Peyer's patch (tissue), 4 donors: ENCODE measurements at regions not wholly inside any gene's neighbourhood (a gene's known extent, or its start where the extent isn't known, plus 50 kb on each side); places are given as distances from the start of the nearest gene placed in this dataset.

Source experiments
- DNase-seq, 3 donors: peaks; one replicate each; pipeline ENCODE4 v3.0.0-alpha.2; 2017 to 2019
- H3K27ac ChIP-seq, 4 donors: fragments of 200-600 bp; sonication (generic); one replicate each; pipeline ENCODE4 v1.5.1; 2016 to 2019
- H3K27me3 ChIP-seq, 2 donors: fragments of 200-600 bp; sonication (generic); one replicate each; pipeline ENCODE4 v1.5.1; 2019
- H3K36me3 ChIP-seq, 3 donors: fragments of 200-600 bp; sonication (generic); one replicate each; pipeline ENCODE4 v1.5.1; 2016 to 2019
- H3K4me1 ChIP-seq, 4 donors: fragments of 200-600 bp; sonication (generic); one replicate each; pipeline ENCODE4 v1.5.1; 2016 to 2019
- H3K4me3 ChIP-seq, 4 donors: fragments of 200-600 bp; sonication (generic); 1 replicate in 3 of 4; 2 replicates in 1 of 4; pipeline ENCODE4 v1.5.1; 2016 to 2019; ENCODE audit warnings: mild to moderate bottlenecking in 1 of 4
- H3K9me3 ChIP-seq, 4 donors: fragments of 200-600 bp; sonication (generic); one replicate each; pipeline ENCODE4 v1.5.1; 2016 to 2019; ENCODE audit warnings: mild to moderate bottlenecking in 1 of 4
- CTCF ChIP-seq, 6 experiments: fragments of 450-650 bp in 4 of 6; fragments of 200-600 bp in 2 of 6; sonication (generic) in 1 of 6; IDR thresholded peaks; one replicate each; pipeline ENCODE4 v1.5.1; 2017 to 2019; ENCODE audit warnings: antibody characterized with exemption in 6 of 6, mild to moderate bottlenecking in 3 of 6, moderate library complexity in 1 of 6
- POLR2A ChIP-seq, 2 donors: fragments of 450-650 bp; IDR thresholded peaks; one replicate each; pipeline ENCODE4 v1.5.1; 2017; ENCODE audit warnings: antibody characterized with exemption in 2 of 2, mild to moderate bottlenecking in 2 of 2, moderate library complexity in 2 of 2

GRCh38 chr9:29062446-29062845 is 1489.2 kb upstream of the C9orf72 start:
- DNase-seq = no peak
- no peak for TF ChIP-seq POLR2A (IDR thresholded peaks at IDR 0.05)
- no peak for TF ChIP-seq CTCF (IDR thresholded peaks at IDR 0.05)

GRCh38 chr9:29063031-29063430 is 1489.8 kb upstream of the C9orf72 start:
- H3K27me3 ChIP-seq = no peaks in the 10 kb centered on the region
- no peaks in the 10 kb centered on the region for H3K36me3 ChIP-seq
- H3K4me1 ChIP-seq = no peaks in the 10 kb centered on the region
- no peak for TF ChIP-seq POLR2A (IDR thresholded peaks at IDR 0.05)
- no peak for TF ChIP-seq CTCF (IDR thresholded peaks at IDR 0.05)
- no peaks in the 10 kb centered on the region for H3K9me3 ChIP-seq
- no peak overlapping the region for H3K4me3 ChIP-seq
- DNase-seq = no peak
- H3K27ac ChIP-seq = no peak overlapping the region

More at GRCh38 chr9:29062446-29062845, 1489.2 kb upstream of the C9orf72 start:
- H3K36me3 ChIP-seq = no peaks in the 10 kb centered on the region
- no peaks in the 10 kb centered on the region for H3K27me3 ChIP-seq
- H3K4me3 ChIP-seq = no peak overlapping the region
- no peaks in the 10 kb centered on the region for H3K9me3 ChIP-seq
- H3K27ac ChIP-seq = no peak overlapping the region
- H3K4me1 ChIP-seq = no peaks in the 10 kb centered on the region

GRCh38 chr9:29066141-29066640 is 1492.9 kb upstream of the C9orf72 start:
- no peak for DNase-seq
- TF ChIP-seq POLR2A (IDR thresholded peaks at IDR 0.05) (no peak), CTCF (IDR thresholded peaks at IDR 0.05) (no peak)
- H3K4me1 ChIP-seq = no peaks in the 10 kb centered on the region

GRCh38 chr9:29068461-29068860 is 1495.2 kb upstream of the C9orf72 start:
- Histone ChIP-seq H3K36me3 (no peaks in the 10 kb centered on the region), H3K4me1 (no peaks in the 10 kb centered on the region), H3K4me3 (no peak overlapping the region), H3K9me3 (no peaks in the 10 kb centered on the region), H3K27ac (no peak overlapping the region), H3K27me3 (no peaks in the 10 kb centered on the region)
- no peak for DNase-seq
- TF ChIP-seq CTCF (IDR thresholded peaks at IDR 0.05) = no peak
- no peak for TF ChIP-seq POLR2A (IDR thresholded peaks at IDR 0.05)

More at GRCh38 chr9:29066141-29066640, 1492.9 kb upstream of the C9orf72 start:
- Histone ChIP-seq H3K4me3 (no peak overlapping the region), H3K9me3 (no peaks in the 10 kb centered on the region), H3K36me3 (no peaks in the 10 kb centered on the region), H3K27ac (no peak overlapping the region), H3K27me3 (no peaks in the 10 kb centered on the region)

GRCh38 chr9:29069376-29069775 is 1496.1 kb upstream of the C9orf72 start:
- Histone ChIP-seq H3K36me3 (no peaks in the 10 kb centered on the region), H3K27ac (no peak overlapping the region), H3K9me3 (no peaks in the 10 kb centered on the region), H3K4me1 (no peaks in the 10 kb centered on the region), H3K4me3 (no peak overlapping the region), H3K27me3 (no peaks in the 10 kb centered on the region)
- TF ChIP-seq POLR2A (IDR thresholded peaks at IDR 0.05) = no peak
- TF ChIP-seq CTCF (IDR thresholded peaks at IDR 0.05) = no peak
- DNase-seq = no peak
